ENCODE measurements at regions not wholly inside any gene's neighbourhood (a gene's known extent, or its start where the extent isn't known, plus 50 kb on each side); places are given as distances from the start of the nearest gene placed in this dataset.

DNA sequence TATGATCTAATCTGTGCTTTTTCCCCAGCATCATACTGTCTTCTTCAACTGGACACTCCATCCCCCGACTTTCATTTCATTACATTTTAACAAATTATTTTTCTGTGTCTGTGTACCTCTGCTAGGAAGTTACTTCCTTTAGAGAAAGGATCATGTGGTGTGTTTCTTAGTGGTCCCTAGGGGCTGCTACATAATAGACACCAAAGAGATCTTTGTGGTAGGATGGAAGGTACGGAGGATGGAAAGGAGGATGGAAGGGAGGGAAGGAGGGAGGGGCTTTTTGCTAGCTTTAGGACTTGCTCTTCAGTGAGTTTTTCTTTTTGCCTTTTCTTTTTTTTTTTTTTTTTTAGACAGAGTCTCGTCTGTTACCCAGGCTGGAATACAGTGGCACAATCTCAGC lies 95.7 kb downstream of the TNFAIP3 start:
- TF ChIP-seq, protein P1, sequence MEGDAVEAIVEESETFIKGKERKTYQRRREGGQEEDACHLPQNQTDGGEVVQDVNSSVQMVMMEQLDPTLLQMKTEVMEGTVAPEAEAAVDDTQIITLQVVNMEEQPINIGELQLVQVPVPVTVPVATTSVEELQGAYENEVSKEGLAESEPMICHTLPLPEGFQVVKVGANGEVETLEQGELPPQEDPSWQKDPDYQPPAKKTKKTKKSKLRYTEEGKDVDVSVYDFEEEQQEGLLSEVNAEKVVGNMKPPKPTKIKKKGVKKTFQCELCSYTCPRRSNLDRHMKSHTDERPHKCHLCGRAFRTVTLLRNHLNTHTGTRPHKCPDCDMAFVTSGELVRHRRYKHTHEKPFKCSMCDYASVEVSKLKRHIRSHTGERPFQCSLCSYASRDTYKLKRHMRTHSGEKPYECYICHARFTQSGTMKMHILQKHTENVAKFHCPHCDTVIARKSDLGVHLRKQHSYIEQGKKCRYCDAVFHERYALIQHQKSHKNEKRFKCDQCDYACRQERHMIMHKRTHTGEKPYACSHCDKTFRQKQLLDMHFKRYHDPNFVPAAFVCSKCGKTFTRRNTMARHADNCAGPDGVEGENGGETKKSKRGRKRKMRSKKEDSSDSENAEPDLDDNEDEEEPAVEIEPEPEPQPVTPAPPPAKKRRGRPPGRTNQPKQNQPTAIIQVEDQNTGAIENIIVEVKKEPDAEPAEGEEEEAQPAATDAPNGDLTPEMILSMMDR (conservative IDR thresholded peaks at IDR 0.05 in 1 of 2, IDR thresholded peaks at IDR 0.05 in 1 of 2; ENCODE audit: extremely low read depth in 1 of 2, insufficient read depth in 1 of 2, low read depth in 1 of 2, low read length in 2 of 2) = no peak
- no peak for TF ChIP-seq EZH2 (IDR thresholded peaks at IDR 0.05; ENCODE audit: borderline replicate concordance, low read length)
